Endothelial cell of umbilical vein (primary cell): ENCODE measurements at regions not wholly inside any gene's neighbourhood (a gene's known extent, or its start where the extent isn't known, plus 50 kb on each side); places are given as distances from the start of the nearest gene placed in this dataset.

Source experiments
- JUN ChIP-seq: IDR thresholded peaks from 2 replicates; pipeline ENCODE4 v1.6.1; 2011; ENCODE audit warnings: borderline replicate concordance, low read depth; ENCODE audit not compliant: insufficient read length, insufficient read depth
- POLR2AphosphoS5 ChIP-seq: IDR thresholded peaks from 2 replicates; pipeline ENCODE4 v1.6.1; 2012; ENCODE audit warnings: low read depth, mild to moderate bottlenecking, control low read depth, low read length, moderate library complexity; ENCODE audit not compliant: insufficient read depth
- TF ChIP-seq, protein P1 (sequence below), 2 donors: IDR thresholded peaks; 1 replicate in 1 of 2; 2 replicates in 1 of 2; pipeline ENCODE4 v1.5.1; 2011; ENCODE audit warnings: low read length in 2 of 2, mild to moderate bottlenecking in 2 of 2, moderate library complexity in 2 of 2, control low read depth in 1 of 2, inconsistent platforms in 1 of 2, low read depth in 1 of 2; ENCODE audit not compliant: insufficient read depth in 1 of 2; ENCODE audit errors: extremely low read depth in 1 of 2

DNA sequence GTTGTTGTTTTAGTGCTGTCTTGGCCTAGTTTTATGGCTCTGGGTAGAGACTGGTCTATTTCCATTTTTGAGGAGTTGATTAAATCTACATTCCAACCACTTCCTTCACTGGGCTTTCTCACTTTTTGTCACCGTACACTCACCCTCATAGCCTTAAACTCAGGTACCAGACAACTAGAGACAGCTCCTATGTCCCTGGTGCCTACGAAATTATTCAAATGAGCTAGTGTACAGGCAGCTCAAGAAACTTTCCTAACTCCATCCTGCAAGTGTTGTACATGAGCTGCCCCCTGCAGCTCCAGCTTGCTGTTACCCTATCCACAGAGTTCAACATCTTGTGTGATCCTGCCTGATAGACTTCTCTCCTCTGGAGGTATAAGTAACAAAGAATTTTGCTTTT lies 704.8 kb upstream of the RGS18 start:
- TF ChIP-seq, protein P1, sequence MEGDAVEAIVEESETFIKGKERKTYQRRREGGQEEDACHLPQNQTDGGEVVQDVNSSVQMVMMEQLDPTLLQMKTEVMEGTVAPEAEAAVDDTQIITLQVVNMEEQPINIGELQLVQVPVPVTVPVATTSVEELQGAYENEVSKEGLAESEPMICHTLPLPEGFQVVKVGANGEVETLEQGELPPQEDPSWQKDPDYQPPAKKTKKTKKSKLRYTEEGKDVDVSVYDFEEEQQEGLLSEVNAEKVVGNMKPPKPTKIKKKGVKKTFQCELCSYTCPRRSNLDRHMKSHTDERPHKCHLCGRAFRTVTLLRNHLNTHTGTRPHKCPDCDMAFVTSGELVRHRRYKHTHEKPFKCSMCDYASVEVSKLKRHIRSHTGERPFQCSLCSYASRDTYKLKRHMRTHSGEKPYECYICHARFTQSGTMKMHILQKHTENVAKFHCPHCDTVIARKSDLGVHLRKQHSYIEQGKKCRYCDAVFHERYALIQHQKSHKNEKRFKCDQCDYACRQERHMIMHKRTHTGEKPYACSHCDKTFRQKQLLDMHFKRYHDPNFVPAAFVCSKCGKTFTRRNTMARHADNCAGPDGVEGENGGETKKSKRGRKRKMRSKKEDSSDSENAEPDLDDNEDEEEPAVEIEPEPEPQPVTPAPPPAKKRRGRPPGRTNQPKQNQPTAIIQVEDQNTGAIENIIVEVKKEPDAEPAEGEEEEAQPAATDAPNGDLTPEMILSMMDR (IDR thresholded peaks at IDR 0.05; ENCODE audit: extremely low read depth in 1 of 2, insufficient read depth in 1 of 2, low read depth in 1 of 2, low read length in 2 of 2), result no peak
- TF ChIP-seq JUN (no peak), POLR2AphosphoS5 (no peak)
